PFSK-1 (cell line): ENCODE measurements at regions not wholly inside any gene's neighbourhood (a gene's known extent, or its start where the extent isn't known, plus 50 kb on each side); places are given as distances from the start of the nearest gene placed in this dataset.

Experiments
- POLR2AphosphoS5 ChIP-seq: IDR thresholded peaks from 2 replicates; pipeline ENCODE4 v1.6.1; 2012; ENCODE audit warnings: low read depth, mild to moderate bottlenecking, control low read depth, low read length, moderate library complexity
- TF ChIP-seq, protein P1 (sequence below), 2 experiments: IDR thresholded peaks; 2 replicates each; pipeline versions ENCODE4 v1.6.1 to v1.8.0; 2011 to 2012; ENCODE audit warnings: low read depth in 2 of 2, low read length in 2 of 2, control low read depth in 1 of 2, inconsistent platforms in 1 of 2, mild to moderate bottlenecking in 1 of 2, moderate library complexity in 1 of 2; ENCODE audit not compliant: insufficient read depth in 1 of 2

DNA sequence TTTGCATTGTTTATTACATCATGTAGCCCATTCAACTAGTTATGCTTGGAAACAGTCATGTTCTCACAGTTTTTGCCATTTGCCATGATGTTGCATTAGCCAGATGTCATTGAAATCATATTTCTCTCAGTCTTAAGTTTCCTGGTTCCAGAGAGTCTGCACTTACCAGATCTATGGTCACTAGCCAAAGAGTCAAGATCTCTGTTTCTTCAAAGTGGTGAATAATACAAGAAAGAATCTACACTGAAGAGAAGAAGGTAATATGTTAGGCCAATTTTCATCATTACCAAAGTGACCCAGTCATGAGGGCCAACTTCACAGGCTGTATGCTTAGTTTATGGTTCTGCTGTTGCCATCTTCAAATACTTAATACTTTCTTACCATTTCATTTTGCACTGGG lies 89.0 kb upstream of the PHYHIPL start:
- TF ChIP-seq POLR2AphosphoS5 = no peak
- TF ChIP-seq, protein P1, sequence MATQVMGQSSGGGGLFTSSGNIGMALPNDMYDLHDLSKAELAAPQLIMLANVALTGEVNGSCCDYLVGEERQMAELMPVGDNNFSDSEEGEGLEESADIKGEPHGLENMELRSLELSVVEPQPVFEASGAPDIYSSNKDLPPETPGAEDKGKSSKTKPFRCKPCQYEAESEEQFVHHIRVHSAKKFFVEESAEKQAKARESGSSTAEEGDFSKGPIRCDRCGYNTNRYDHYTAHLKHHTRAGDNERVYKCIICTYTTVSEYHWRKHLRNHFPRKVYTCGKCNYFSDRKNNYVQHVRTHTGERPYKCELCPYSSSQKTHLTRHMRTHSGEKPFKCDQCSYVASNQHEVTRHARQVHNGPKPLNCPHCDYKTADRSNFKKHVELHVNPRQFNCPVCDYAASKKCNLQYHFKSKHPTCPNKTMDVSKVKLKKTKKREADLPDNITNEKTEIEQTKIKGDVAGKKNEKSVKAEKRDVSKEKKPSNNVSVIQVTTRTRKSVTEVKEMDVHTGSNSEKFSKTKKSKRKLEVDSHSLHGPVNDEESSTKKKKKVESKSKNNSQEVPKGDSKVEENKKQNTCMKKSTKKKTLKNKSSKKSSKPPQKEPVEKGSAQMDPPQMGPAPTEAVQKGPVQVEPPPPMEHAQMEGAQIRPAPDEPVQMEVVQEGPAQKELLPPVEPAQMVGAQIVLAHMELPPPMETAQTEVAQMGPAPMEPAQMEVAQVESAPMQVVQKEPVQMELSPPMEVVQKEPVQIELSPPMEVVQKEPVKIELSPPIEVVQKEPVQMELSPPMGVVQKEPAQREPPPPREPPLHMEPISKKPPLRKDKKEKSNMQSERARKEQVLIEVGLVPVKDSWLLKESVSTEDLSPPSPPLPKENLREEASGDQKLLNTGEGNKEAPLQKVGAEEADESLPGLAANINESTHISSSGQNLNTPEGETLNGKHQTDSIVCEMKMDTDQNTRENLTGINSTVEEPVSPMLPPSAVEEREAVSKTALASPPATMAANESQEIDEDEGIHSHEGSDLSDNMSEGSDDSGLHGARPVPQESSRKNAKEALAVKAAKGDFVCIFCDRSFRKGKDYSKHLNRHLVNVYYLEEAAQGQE (IDR thresholded peaks at IDR 0.05; ENCODE audit: insufficient read depth in 1 of 2, low read depth in 2 of 2, low read length in 2 of 2) = no peak
